IPS-18c (cell line): ENCODE measurements at regions not wholly inside any gene's neighbourhood (a gene's known extent, or its start where the extent isn't known, plus 50 kb on each side); places are given as distances from the start of the nearest gene placed in this dataset.

ENCODE experiments used
- H3K4me3 ChIP-seq: 2 replicates; pipeline ENCODE4 v1.7.0; 2013; ENCODE audit warnings: low read depth, mild to moderate bottlenecking, low read length, moderate library complexity; ENCODE audit not compliant: insufficient read depth
- H3K9me3 ChIP-seq: one replicate; pipeline ENCODE4 v1.6.1; 2013; ENCODE audit warnings: mild to moderate bottlenecking, low read length, moderate library complexity; ENCODE audit not compliant: control insufficient read depth, insufficient read depth

DNA sequence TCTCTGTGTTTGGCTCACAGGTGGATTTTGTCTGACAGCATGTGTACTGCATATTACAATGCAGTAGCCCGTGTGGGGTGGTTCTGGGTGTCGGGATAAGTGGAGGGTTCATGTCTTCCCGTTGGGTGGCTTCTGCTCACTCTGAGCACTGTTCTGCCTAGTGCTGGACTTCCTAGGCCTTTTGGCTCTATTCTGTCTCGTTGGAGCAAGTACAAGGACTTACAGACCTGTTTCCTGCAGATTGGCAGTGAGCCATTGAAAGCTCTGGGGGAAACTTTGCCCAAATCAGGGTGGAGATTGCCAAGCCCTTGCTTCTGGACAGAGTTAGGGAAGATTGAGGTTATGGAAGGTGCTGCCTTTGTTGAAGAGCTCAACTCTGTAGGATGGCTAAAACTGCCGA lies 91.1 kb upstream of the SLC4A4 start:
- H3K9me3 ChIP-seq, result no peaks in the 10 kb centered on the region
- no peak overlapping the region for H3K4me3 ChIP-seq

GRCh38 chr4:71251261-71251660 lies 87.6 kb upstream of the SLC4A4 start:
- no peak overlapping the region for H3K4me3 ChIP-seq

GRCh38 chr4:71253545-71253944 lies 85.3 kb upstream of the SLC4A4 start:
- H3K4me3 ChIP-seq, result no peak overlapping the region
- no peaks in the 10 kb centered on the region for H3K9me3 ChIP-seq

More at GRCh38 chr4:71251261-71251660, 87.6 kb upstream of the SLC4A4 start:
- H3K9me3 ChIP-seq, result no peaks in the 10 kb centered on the region

GRCh38 chr4:71254451-71255012 lies 84.3 kb upstream of the SLC4A4 start:
- Histone ChIP-seq H3K9me3 (no peaks in the 10 kb centered on the region), H3K4me3 (no peak overlapping the region)

- Histone ChIP-seq H3K4me3 (no peak overlapping the region), H3K9me3 (no peaks in the 10 kb centered on the region)
Measured at GRCh38 chr4:71255976-71256375, 82.8 kb upstream of the SLC4A4 start.

DNA sequence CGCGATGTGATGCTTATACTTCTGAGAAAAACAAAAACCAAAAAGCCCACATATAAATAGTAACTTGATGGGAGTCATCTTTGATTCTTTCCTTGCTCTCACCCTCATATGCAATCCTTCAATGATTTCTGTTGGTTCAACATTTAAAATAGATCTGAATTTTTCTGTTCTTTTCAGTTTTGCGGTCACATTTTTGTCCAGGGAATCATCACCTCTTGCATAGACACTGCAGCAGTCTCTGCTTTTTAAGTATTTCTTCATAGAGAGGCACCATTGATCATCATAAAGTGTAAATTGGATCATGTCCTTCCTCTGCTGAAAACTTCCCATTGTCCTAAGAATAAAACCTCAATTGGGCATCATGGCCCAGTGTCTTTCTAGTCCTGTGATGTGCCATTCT lies 81.1 kb upstream of the SLC4A4 start:
- Histone ChIP-seq H3K9me3 (no peaks in the 10 kb centered on the region), H3K4me3 (no peak overlapping the region)

GRCh38 chr4:71258323-71258722 lies 80.5 kb upstream of the SLC4A4 start:
- H3K4me3 ChIP-seq, result no peak overlapping the region
- H3K9me3 ChIP-seq, result no peaks in the 10 kb centered on the region

GRCh38 chr4:71259280-71259679 lies 79.5 kb upstream of the SLC4A4 start:
- no peak overlapping the region for H3K4me3 ChIP-seq

DNA sequence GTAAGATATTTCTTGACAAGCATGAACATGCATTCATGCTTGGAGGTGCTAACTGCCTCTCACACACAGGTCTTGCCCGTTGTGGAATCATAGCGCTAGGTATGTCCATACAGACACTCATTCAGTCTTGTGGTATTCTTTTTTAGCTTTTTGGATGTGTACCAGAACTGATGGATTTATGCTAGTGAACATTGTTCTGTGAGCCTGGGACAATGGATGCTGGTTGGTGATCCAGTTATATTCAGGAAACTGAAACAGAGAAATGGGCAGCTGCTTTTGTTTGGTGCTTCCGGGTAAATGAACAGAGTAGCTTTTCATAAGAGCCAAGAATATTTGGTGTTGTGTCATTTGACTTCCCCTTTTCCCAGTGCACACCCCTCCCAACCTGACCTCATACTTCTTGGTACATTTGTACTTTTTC lies 78.9 kb upstream of the SLC4A4 start:
- H3K4me3 ChIP-seq, result no peak overlapping the region
- no peaks in the 10 kb centered on the region for H3K9me3 ChIP-seq

More at GRCh38 chr4:71259280-71259679, 79.5 kb upstream of the SLC4A4 start:
- H3K9me3 ChIP-seq, result no peaks in the 10 kb centered on the region

DNA sequence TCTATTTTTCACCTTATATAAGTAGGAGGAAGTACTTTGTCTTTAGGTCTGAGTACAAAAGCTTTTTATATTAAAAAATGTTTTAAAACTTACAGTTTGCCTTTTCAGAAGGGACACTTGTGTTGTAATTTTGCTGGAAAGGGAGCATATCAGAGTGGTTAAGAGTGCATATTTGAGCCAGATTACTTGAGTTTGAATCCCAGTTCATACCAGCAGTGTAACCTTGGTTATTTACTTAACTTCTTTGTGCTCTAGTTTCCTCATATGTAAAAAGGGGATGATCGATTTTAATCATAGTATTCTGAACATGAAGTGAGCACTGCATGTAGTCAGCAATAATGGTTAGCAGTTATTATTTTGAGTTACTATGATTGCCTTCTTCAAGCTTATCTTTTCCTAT lies 78.3 kb upstream of the SLC4A4 start:
- Histone ChIP-seq H3K4me3 (no peak overlapping the region), H3K9me3 (no peaks in the 10 kb centered on the region)

DNA sequence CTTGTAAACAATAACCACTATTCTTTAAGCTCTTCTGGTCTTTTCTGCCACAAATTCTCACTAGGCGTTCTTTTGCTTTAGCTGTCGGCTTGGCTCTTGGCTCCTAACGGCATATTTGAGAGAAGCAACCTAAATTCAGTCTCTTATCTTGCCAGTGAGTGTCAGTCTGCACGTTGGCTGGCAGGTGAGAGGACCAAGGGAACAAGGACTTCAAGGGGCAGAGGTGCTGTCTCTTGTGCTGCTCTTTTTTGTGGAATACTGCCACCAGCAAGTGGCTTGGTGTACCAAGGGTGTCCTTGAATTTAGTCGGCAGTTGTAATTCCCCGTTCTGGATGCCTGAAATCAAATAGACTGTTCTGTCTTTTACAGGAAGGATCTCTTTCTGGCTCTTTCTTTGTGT lies 77.8 kb upstream of the SLC4A4 start:
- Histone ChIP-seq H3K4me3 (no peak overlapping the region), H3K9me3 (no peaks in the 10 kb centered on the region)

DNA sequence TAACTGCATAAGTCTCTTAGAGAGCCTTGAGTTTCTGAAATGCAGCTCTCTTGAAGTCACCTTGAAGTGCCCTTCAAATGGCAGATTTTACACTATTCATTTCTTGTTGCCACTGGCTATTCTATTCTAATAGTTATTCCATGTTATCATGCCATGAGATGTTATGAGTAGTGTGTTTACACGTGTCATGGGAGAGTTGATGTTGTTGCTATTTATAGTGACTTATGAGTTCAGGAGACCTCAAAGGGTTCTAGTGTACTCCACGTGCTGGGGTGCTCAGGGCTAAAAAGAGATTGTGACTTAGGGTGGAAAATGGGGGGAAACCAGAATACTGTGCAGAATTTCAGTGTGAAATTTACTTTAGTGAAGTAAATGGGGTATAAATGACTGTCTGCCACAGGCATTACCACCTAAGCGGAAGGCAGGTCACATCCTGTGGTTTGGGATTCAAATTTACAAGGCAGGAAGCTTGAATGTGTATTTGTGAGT lies 77.1 kb upstream of the SLC4A4 start:
- Histone ChIP-seq H3K4me3 (no peak overlapping the region), H3K9me3 (no peaks in the 10 kb centered on the region)

DNA sequence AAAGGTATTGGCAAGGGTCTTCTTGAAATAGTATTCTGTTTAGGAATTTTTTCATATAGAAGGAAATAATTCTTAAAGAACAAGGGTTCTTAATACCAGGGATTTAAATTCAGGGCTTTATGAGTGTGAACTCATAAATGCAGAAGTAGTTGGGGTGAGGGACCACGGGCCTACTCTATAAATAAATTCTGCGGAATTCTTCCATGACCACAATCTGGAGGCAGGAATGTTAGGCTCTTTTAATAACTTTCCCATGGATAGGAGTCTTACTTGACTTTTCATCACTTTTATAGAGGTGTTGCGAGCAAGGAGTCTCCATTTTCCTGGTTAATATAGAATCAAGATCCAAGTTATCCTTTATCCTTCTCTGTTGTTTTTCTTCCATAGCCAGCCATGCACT lies 76.7 kb upstream of the SLC4A4 start:
- H3K9me3 ChIP-seq, result no peaks in the 10 kb centered on the region
- no peak overlapping the region for H3K4me3 ChIP-seq

DNA sequence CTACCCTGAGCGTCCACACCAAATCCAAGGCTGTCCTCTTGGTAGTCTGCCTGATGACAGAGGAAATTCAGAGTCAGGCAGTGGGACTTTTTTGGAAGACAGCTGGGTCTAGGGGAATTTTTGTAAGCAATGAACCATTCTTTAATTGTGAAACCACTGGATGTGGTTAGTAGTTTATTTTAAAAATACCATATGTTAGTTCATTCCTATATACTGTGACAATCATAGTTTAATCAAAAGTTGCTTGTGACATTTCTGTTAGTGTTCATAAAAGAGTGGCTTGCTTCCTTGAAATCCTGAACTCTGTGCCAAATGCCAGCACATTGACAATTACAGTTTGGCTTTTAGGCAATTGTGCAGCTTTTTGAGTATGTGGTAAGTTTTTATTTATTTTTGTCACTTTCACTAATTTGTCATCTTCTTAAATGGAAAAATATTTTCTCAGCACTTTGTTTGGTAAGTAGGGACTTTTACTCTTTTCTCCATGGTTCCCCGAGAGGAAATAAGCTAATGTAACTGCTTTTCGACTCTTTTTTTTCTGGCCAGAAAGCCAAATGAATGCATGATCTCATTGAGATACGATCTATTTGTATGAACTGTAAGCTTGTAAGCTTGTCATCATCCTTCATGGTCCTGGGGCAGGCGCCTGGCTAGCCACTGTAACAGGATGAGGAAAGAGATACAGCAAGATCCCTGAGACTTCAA lies 72.6 kb upstream of the SLC4A4 start:
- no peaks in the 10 kb centered on the region for H3K9me3 ChIP-seq

DNA sequence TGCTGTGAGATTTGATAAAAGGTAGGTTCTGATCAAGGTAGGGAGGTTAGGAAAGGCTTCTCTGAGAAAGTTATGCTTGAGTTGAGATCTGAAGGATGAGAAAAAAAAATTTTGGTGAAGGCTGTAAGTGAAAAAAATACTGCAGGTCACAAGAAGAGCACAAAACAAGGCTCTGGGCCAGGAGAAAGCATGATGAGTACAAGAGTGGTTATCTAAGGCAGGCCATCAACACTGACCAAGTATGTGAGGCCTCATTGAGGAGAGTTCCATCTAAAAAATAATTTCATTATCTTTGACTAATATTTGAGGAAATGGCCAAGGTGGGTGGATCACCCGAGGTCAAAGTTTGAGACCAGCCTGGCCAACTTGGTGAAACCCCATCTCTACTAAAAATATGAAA lies 71.6 kb upstream of the SLC4A4 start:
- no peaks in the 10 kb centered on the region for H3K9me3 ChIP-seq
- H3K4me3 ChIP-seq, result no peak overlapping the region

More for the DNA sequence above, 72.6 kb upstream of the SLC4A4 start:
- no peak overlapping the region for H3K4me3 ChIP-seq

- H3K9me3 ChIP-seq, result no peaks in the 10 kb centered on the region
- H3K4me3 ChIP-seq, result no peak overlapping the region
Measured at GRCh38 chr4:71268166-71268565, 70.7 kb upstream of the SLC4A4 start.

GRCh38 chr4:71269233-71269632 lies 69.6 kb upstream of the SLC4A4 start:
- no peak overlapping the region for H3K4me3 ChIP-seq

DNA sequence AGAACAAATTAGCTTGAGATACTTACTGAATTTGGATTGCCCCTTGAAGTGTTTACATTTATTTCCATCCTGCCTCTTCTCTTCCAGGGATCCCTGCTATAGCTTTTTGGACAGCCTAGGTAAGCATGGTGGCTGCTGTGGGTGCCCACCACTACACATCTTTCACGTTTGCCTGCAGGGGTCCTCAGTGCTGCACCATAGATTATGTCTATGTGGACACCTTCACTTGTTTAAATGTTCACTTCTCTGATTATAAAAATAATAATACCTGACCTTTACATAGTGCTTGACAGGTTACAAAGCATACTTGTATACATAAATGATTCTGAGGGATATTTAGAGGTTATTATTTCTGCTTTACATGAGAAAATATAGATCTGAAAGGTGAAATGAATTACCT lies 67.9 kb upstream of the SLC4A4 start:
- H3K4me3 ChIP-seq, result no peak overlapping the region

More at GRCh38 chr4:71269233-71269632, 69.6 kb upstream of the SLC4A4 start:
- no peaks in the 10 kb centered on the region for H3K9me3 ChIP-seq

GRCh38 chr4:71272976-71273375 lies 65.8 kb upstream of the SLC4A4 start:
- no peak overlapping the region for H3K4me3 ChIP-seq
- no peaks in the 10 kb centered on the region for H3K9me3 ChIP-seq

More for the DNA sequence above, 67.9 kb upstream of the SLC4A4 start:
- no peaks in the 10 kb centered on the region for H3K9me3 ChIP-seq
